GM21367 (cell line): ENCODE measurements at regions not wholly inside any gene's neighbourhood (a gene's known extent, or its start where the extent isn't known, plus 50 kb on each side); places are given as distances from the start of the nearest gene placed in this dataset.
A peak's percentile ranks its signal among the peaks of the same experiment; 100 is the strongest.

Experiments used
- ATAC-seq: cut with Tn5 transposase; IDR thresholded peaks from one replicate; pipeline ENCODE4 v1.9.1; 2021; ENCODE audit not compliant: unreplicated experiment

- ATAC-seq, result no peak
These were observed 1299.9 kb downstream of the FSCB start for GRCh38 chr14:43207189-43207588.

- ATAC-seq, result no peak
These were observed 1302.3 kb downstream of the FSCB start for GRCh38 chr14:43204816-43205215.

DNA sequence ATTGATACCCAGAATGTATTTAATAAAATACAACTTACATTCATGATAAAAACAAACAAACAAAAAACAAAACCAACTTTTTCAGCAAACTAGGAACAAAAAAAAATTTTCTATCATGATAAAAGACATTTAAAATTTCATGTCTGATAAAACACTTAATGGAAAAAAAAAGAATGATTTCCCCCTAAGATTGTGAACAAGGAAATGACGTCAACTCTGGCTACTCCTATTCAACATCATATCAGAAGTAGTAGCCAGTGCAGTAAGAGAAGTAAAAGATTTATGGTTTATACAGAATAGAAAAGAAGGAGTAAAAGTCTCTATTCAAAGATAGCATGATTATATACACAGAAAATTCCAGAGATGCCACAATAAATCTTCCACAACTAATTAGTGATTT lies 1306.6 kb downstream of the FSCB start:
- ATAC-seq, result no peak

DNA sequence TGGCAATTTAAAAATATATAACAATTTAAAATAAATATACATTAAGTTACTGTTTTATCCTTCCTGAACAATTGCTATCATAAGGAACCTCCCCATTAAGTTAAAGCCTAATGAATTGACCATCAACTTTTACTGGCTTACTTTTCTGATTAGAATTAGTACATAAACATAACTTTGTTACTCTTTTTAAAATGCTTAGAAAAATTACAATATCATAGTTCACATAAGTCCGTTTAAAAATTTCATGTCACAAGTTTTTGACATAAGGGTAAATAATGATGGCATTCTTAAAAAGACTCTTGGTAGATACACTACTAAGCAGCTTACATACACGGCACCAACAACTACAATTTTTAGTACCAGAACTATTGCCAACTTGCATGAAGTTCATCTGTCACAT lies 1308.6 kb downstream of the FSCB start:
- ATAC-seq, result no peak

DNA sequence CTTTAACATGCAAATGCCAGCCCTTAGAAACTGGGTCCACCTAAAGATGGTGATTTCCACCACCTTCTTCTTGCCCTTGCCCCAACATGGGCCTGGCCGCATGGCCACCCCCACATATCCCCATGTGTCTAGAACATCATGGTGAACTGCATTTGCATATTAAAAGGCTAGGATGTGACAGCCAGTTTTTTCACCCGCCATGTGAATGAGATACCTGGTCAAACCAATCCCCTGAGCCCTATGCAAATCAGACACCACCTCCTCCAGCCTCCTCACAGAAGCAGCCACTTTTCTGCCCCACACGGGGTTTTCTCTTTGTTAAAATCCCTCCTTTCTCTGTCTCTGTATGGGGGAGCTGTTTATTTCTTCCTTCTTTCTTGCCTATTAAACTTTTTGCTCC lies 1322.5 kb downstream of the FSCB start:
- ATAC-seq, result no peak

DNA sequence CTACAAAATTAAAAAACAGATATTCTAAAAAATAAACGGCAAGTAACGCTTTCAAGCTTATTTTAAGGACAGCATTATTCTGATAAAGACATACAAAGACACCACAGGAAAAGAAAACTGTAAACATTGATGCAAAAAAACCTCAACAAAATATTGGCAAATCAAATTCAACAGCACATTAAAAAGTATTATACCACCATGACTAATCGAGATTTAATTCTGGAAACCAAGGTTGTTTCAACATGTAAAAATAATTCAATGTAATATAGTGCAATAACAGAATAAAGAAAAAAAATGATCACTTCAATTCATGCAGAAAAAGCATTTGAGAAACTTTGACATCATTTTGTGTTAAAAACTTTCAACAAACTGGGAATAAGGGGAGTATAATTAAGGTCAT lies 1323.2 kb downstream of the FSCB start:
- no peak for ATAC-seq

GRCh38 chr14:43175896-43176295 lies 1331.2 kb downstream of the FSCB start:
- no peak for ATAC-seq

GRCh38 chr14:43172899-43173548 lies 1334.1 kb downstream of the FSCB start:
- no peak for ATAC-seq

DNA sequence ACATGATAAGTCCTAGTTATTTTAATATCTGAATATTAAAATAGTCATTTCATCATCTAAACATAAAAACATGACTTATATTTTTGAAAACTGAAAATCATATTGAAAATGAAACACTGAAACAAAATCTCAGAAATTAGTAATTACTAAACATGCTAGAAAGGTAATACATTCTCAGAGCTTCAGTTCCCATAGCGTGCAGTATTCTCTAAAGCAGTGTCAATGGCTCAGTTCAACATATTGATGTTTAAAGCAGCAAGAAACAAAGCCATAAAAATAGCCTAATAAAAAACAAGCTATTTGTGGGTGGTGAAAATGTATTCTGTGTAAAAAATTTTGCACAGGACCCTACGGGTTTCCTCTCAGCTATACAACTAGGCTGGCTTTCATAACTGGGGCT lies 1337.4 kb downstream of the FSCB start:
- ATAC-seq, result no peak

GRCh38 chr14:43168371-43168925 lies 1338.6 kb downstream of the FSCB start:
- no peak for ATAC-seq

GRCh38 chr14:43166163-43166562 lies 1340.9 kb downstream of the FSCB start:
- ATAC-seq, result peak; percentile 55

DNA sequence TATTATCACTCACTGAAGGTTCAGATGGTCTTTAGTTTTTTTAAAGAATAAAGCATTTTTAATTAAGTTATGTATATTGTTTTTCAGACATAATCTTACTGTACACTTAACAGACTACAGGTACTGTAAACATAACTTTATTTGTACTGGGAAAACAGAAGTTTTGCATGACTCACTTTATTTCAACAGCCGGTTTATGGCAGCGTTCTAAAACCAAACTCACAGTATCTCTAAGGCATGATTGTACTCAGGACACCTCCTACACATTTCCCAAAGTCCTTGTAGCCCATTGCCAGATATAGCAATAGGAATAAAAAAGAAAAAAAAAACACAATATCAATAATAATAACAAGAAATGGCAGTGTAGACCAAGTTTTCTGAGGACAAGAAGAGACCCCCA lies 1341.4 kb downstream of the FSCB start:
- ATAC-seq, result no peak

GRCh38 chr14:43161477-43161876 lies 1345.6 kb downstream of the FSCB start:
- ATAC-seq, result no peak

- no peak for ATAC-seq
These were observed 1349.4 kb downstream of the FSCB start for GRCh38 chr14:43157661-43158060.

DNA sequence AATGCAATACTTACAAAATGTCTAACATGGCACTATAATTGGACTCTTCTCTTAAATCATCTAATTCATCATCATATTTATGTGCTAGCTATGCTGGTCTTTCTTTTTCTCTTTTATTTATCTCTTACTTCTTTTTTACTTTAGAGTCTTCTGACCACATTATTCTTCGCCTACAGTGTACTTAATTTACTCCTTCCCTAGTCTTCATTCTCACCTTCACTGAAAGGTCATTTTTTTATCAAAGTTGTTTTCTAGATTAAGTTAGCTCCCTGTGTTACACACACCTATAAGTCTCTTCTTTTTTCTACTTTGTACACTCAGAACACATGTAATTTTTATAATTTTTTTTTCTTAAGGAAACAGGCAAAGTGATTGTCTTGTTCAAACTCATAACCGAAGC lies 1351.2 kb downstream of the FSCB start:
- no peak for ATAC-seq

DNA sequence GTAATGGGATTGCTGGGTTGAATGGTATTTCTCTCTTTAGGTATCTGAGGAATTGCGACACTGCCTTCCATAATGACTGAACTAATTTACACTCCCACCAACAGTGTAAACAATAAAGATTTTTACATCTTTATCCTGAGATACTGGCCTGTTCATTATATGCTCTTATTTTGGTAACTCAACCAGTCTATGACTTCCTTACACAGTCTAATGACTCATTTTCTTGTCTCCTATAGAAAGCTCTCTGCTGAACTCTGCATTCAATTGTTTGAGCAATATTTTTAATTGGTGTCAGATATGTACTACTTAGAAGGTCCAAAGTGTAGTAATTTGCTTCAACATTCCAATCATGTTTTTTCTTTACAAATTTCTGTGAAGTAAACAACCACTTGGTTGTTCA lies 1351.8 kb downstream of the FSCB start:
- ATAC-seq, result no peak

GRCh38 chr14:43147485-43147884 lies 1359.6 kb downstream of the FSCB start:
- ATAC-seq, result no peak

DNA sequence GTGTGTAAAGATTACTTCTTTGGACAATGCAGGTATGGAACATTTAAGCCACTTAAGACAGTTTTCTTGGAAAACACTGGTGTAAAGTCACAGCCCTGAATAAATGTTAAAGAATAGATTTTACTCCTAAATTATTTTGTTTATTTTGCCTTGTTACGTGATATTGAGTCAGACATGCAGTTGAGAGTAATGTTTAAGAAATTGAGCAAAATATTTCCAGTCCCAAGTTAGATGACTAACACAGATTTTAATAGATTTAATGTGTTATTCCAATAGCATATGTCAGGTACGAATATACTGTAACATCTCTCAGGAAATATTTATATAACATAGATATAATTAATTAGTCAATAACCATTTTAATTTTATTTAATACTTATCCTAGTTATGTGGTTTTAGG lies 1361.7 kb downstream of the FSCB start:
- no peak for ATAC-seq

- no peak for ATAC-seq
These were observed 1364.0 kb downstream of the FSCB start for GRCh38 chr14:43143106-43143505.

GRCh38 chr14:43141636-43142191 lies 1365.4 kb downstream of the FSCB start:
- ATAC-seq, result no peak

GRCh38 chr14:43140453-43140852 lies 1366.6 kb downstream of the FSCB start:
- no peak for ATAC-seq

GRCh38 chr14:43135877-43136411 lies 1371.1 kb downstream of the FSCB start:
- ATAC-seq, result no peak

GRCh38 chr14:43132441-43132840 lies 1374.6 kb downstream of the FSCB start:
- no peak for ATAC-seq
